Endothelial cell of umbilical vein (primary cell): ENCODE measurements at regions not wholly inside any gene's neighbourhood (a gene's known extent, or its start where the extent isn't known, plus 50 kb on each side); places are given as distances from the start of the nearest gene placed in this dataset.

Source experiments
- CTCF ChIP-seq, 2 donors: IDR thresholded peaks; 1 replicate in 1 of 2; 2 replicates in 1 of 2; pipeline ENCODE4 v1.5.1; 2011; ENCODE audit warnings: low read length in 2 of 2, mild to moderate bottlenecking in 2 of 2, moderate library complexity in 2 of 2, control low read depth in 1 of 2, inconsistent platforms in 1 of 2, low read depth in 1 of 2; ENCODE audit not compliant: insufficient read depth in 1 of 2; ENCODE audit errors: extremely low read depth in 1 of 2
- EZH2 ChIP-seq: IDR thresholded peaks from 2 replicates; pipeline ENCODE4 v1.6.1; 2012; ENCODE audit warnings: borderline replicate concordance, low read depth, mild to moderate bottlenecking, moderate library complexity, low read length, inconsistent platforms; ENCODE audit not compliant: severe bottlenecking
- MYC ChIP-seq: IDR thresholded peaks from one replicate; pipeline ENCODE4 v1.6.1; 2011; ENCODE audit warnings: mild to moderate bottlenecking, low read depth, low read length
- POLR2AphosphoS5 ChIP-seq: IDR thresholded peaks from 2 replicates; pipeline ENCODE4 v1.6.1; 2012; ENCODE audit warnings: low read depth, mild to moderate bottlenecking, control low read depth, low read length, moderate library complexity; ENCODE audit not compliant: insufficient read depth

GRCh38 chr1:4959216-4959615, 304.8 kb downstream of the AJAP1 start:
- TF ChIP-seq EZH2 (no peak), CTCF (IDR thresholded peaks at IDR 0.05; ENCODE audit: extremely low read depth in 1 of 2, insufficient read depth in 1 of 2, low read depth in 1 of 2, low read length in 2 of 2) (no peak), POLR2AphosphoS5 (no peak), MYC (no peak)
